ENCODE measurements at regions not wholly inside any gene's neighbourhood (a gene's known extent, or its start where the extent isn't known, plus 50 kb on each side); places are given as distances from the start of the nearest gene placed in this dataset.
"Not testable (repeated sequence)": the region's sequence is repeated elsewhere in the genome, so short reads cannot be mapped to it uniquely, and the experiment has no call there.

DNA sequence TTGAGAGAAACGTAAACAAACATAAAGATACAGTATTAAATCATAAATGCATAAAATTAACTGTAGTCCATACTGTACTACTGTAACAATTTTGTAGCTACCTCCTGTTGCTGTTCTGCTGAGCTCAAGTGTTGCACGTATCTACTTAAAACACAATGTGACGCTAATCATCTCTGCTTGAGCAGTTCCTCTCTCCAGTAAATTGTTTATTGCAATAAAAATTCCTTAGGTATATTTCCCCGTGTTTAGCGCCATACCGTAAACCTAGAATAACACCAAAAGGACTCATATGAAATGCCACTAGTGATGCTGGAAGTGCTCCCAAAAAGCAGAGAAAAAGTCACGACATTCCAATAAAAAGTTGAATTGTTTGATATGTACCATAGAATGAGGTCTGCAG is 152.3 kb downstream of the LRRN1 start:
- DNase-seq = no peak
- Histone ChIP-seq H3K27ac (no peak overlapping the region), H3K36me3 (ENCODE audit: low read depth, missing control alignments) (no peaks in the 10 kb centered on the region), H3K4me3 (no peak overlapping the region), H3K27me3 (no peaks in the 10 kb centered on the region), H3K4me1 (no peaks in the 10 kb centered on the region), H3K9me3 (no peaks in the 10 kb centered on the region)
- TF ChIP-seq POLR2A (IDR thresholded peaks at IDR 0.05) = no peak
- TF ChIP-seq, protein P1, sequence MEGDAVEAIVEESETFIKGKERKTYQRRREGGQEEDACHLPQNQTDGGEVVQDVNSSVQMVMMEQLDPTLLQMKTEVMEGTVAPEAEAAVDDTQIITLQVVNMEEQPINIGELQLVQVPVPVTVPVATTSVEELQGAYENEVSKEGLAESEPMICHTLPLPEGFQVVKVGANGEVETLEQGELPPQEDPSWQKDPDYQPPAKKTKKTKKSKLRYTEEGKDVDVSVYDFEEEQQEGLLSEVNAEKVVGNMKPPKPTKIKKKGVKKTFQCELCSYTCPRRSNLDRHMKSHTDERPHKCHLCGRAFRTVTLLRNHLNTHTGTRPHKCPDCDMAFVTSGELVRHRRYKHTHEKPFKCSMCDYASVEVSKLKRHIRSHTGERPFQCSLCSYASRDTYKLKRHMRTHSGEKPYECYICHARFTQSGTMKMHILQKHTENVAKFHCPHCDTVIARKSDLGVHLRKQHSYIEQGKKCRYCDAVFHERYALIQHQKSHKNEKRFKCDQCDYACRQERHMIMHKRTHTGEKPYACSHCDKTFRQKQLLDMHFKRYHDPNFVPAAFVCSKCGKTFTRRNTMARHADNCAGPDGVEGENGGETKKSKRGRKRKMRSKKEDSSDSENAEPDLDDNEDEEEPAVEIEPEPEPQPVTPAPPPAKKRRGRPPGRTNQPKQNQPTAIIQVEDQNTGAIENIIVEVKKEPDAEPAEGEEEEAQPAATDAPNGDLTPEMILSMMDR (IDR thresholded peaks at IDR 0.05) = no peak
- 70 to 78% methylated on average over 7 of the region's 7 CpGs for WGBS, 2 donors
- intact Hi-C loops (cut with DNase I; ENCODE audit: low total_unique reads) = no loop called here

GRCh38 chr3:3962867-3963266 is 163.6 kb downstream of the LRRN1 start:
- H3K4me1 ChIP-seq; H3K27ac ChIP-seq; intact Hi-C loops (cut with DNase I; ENCODE audit: low total_unique reads); H3K9me3 ChIP-seq; H3K36me3 ChIP-seq (ENCODE audit: low read depth, missing control alignments); H3K27me3 ChIP-seq; DNase-seq; H3K4me3 ChIP-seq: not testable (repeated sequence)
- WGBS, 2 donors = 76 to 85% methylated on average over 6 to 8 of the region's 14 CpGs

DNA sequence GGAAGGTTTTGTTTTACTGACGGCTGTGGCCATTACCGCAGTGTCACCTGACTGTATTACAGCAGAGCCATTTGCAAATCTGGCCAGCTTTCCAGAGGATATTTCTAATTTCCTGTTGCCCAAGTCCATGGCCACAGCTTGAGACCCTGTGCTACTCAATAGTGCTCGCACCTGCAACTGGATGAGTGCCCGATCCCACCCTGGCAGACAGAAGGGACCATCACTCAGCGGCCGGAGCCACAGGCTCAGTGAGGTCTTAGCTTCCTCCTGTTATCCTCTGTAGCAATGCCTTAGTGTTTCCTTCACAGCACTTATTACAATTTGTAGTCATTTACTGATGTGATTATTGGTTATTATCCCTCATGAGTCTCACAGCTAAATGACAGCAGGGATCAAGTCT is 184.8 kb downstream of the LRRN1 start:
- Histone ChIP-seq H3K27ac (no peak overlapping the region), H3K27me3 (no peaks in the 10 kb centered on the region), H3K36me3 (ENCODE audit: low read depth, missing control alignments) (no peaks in the 10 kb centered on the region), H3K4me1 (no peaks in the 10 kb centered on the region), H3K9me3 (no peaks in the 10 kb centered on the region), H3K4me3 (no peak overlapping the region)
- DNase-seq = no peak
- TF ChIP-seq, protein P1 (IDR thresholded peaks at IDR 0.05) = no peak
- TF ChIP-seq POLR2A (IDR thresholded peaks at IDR 0.05) = no peak
- intact Hi-C loops (cut with DNase I; ENCODE audit: low total_unique reads) = no loop called here
- WGBS, 2 donors = 87 to 94% methylated on average over 6 of the region's 6 CpGs

- intact Hi-C loops (cut with DNase I; ENCODE audit: low total_unique reads) = no loop called here
These were observed 192.4 kb downstream of the LRRN1 start for GRCh38 chr3:3991598-3991997.

DNA sequence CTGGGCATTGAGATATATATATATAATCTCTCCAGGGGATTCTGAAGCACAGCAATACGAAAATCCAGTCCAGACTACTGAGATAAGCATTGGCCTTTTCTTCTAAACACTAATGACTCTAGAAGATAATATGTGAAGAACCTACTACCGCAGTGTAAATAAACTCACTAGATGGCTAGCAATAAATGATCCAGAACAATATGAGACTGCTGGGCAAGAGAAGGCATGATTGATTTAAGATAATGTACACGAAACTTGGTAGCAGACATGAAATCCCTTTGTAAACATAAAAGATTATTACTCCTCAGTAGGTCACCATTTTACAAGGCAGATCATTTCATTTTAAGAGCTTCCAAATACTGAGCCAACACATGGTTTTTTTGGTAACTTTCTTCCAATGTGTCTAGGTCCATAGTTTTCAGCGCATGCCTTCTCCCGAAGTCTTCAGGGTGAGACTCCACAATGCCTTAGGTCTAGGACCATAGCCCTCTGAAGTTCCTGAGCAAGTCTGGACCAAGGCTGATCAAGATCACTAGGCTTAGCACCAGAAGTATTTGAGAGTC is 193.2 kb downstream of the LRRN1 start:
- 89 to 91% methylated on average over 5 of the region's 5 CpGs for WGBS, 2 donors
- no peaks in the 10 kb centered on the region for H3K27me3 ChIP-seq
- no peak overlapping the region for H3K27ac ChIP-seq
- H3K9me3 ChIP-seq = no peaks in the 10 kb centered on the region
- TF ChIP-seq POLR2A (IDR thresholded peaks at IDR 0.05) = no peak
- TF ChIP-seq, protein P1 (IDR thresholded peaks at IDR 0.05) = no peak
- no peak for DNase-seq
- no peak overlapping the region for H3K4me3 ChIP-seq
- no peaks in the 10 kb centered on the region for H3K36me3 ChIP-seq (ENCODE audit: low read depth, missing control alignments)
- intact Hi-C loops (cut with DNase I; ENCODE audit: low total_unique reads) = no loop called here
- H3K4me1 ChIP-seq = no peaks in the 10 kb centered on the region

More at GRCh38 chr3:3991598-3991997, 192.4 kb downstream of the LRRN1 start:
- Histone ChIP-seq H3K36me3 (ENCODE audit: low read depth, missing control alignments) (no peaks in the 10 kb centered on the region), H3K4me1 (no peaks in the 10 kb centered on the region), H3K27me3 (no peaks in the 10 kb centered on the region), H3K9me3 (no peaks in the 10 kb centered on the region), H3K27ac (no peak overlapping the region), H3K4me3 (no peak overlapping the region)
- TF ChIP-seq POLR2A (IDR thresholded peaks at IDR 0.05) = no peak
- TF ChIP-seq, protein P1 (IDR thresholded peaks at IDR 0.05) = no peak
- WGBS, 2 donors = 90 to 100% methylated on average over 3 of the region's 3 CpGs
- no peak for DNase-seq

All from testis (tissue), 2 donors.